ENCODE measurements at regions not wholly inside any gene's neighbourhood (a gene's known extent, or its start where the extent isn't known, plus 50 kb on each side); places are given as distances from the start of the nearest gene placed in this dataset.

DNA sequence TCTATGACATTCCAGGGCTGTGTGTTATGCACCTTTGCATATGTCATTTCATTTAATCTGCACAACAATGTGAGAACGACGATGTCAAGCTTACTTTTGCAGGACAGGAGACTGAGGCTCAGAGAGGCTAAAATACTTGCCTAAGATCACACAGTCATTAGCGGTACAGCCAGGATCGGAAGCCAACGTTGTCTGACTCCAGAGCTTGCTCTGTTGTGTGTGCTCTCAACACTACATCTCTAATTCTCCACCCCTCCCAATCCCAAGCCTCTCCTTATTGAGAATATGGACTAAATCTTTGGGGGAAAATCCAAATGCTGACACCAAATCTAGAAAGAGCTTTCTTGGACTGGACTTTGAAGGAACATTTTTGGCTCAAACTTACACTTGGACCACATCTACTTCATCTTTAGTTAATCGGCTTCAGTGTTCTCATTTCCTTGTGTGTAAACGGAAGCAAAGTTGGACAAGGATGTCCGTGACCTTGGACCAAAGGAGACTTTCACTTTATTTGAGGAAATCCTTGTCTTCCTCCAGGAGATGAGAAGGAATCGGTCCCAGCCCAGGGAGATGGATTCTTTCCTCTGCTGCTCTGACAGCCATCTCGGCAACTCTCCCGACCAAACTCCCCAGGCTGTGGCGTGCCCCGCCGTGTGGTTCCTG, 242.4 kb downstream of the LPIN1 start:
- TF ChIP-seq, protein P1, sequence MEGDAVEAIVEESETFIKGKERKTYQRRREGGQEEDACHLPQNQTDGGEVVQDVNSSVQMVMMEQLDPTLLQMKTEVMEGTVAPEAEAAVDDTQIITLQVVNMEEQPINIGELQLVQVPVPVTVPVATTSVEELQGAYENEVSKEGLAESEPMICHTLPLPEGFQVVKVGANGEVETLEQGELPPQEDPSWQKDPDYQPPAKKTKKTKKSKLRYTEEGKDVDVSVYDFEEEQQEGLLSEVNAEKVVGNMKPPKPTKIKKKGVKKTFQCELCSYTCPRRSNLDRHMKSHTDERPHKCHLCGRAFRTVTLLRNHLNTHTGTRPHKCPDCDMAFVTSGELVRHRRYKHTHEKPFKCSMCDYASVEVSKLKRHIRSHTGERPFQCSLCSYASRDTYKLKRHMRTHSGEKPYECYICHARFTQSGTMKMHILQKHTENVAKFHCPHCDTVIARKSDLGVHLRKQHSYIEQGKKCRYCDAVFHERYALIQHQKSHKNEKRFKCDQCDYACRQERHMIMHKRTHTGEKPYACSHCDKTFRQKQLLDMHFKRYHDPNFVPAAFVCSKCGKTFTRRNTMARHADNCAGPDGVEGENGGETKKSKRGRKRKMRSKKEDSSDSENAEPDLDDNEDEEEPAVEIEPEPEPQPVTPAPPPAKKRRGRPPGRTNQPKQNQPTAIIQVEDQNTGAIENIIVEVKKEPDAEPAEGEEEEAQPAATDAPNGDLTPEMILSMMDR (IDR thresholded peaks at IDR 0.05; ENCODE audit: low read depth, low read length): no peak
- TF ChIP-seq, protein P2, sequence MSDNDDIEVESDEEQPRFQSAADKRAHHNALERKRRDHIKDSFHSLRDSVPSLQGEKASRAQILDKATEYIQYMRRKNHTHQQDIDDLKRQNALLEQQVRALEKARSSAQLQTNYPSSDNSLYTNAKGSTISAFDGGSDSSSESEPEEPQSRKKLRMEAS (IDR thresholded peaks at IDR 0.05; ENCODE audit: low read depth, low read length): no peak
- TF ChIP-seq POLR2A (IDR thresholded peaks at IDR 0.05; ENCODE audit: extremely low read depth, insufficient read length): no peak
- no peak for TF ChIP-seq MYC (IDR thresholded peaks at IDR 0.05; ENCODE audit: low read depth, low read length)
- no peak overlapping the region for H3K4me3 ChIP-seq (ENCODE audit: low read depth, low read length)
- DNase-seq (ENCODE audit: low read depth): no peak

DNA sequence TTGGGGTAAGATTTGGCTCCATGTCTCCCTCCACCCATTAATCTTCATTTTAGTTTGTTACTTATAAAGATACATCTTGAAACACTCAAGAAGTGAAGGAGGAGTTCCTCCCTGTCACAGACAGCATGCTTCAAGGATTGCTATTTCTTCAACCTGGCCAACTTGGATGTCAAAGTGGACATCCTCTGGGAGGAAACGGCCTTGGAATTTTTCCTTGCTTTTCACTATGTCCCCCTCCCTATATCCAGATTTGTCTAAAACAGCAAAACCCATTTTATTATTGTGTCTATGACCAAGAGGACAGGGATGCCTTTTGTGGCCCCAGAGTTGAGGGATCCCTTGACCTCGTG, 242.9 kb downstream of the LPIN1 start:
- H3K4me3 ChIP-seq (ENCODE audit: low read depth, low read length): no peak overlapping the region
- no peak for TF ChIP-seq POLR2A (IDR thresholded peaks at IDR 0.05; ENCODE audit: extremely low read depth, insufficient read length)
- TF ChIP-seq, protein P2 (IDR thresholded peaks at IDR 0.05; ENCODE audit: low read depth, low read length): no peak
- TF ChIP-seq, protein P1 (IDR thresholded peaks at IDR 0.05; ENCODE audit: low read depth, low read length): no peak
- TF ChIP-seq MYC (IDR thresholded peaks at IDR 0.05; ENCODE audit: low read depth, low read length): no peak
- DNase-seq (ENCODE audit: low read depth): no peak

DNA sequence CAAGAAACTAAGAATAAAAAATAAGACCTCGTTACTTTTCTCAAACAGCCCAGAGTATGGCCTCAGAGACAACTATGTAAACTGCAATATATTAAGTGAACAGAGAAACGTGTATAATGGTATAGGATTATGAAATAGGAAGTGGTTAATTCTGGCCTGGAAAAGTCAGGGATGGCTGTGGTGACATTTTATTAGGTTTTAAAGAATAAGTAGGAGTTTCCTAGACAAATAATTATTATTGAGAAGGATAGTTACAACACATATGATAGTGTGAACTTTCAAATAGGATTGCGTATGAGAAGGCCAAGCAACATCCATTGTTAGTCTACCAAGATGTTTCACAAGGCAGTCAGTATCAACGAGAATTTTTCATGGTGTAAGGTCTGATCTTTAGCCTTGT, 244.1 kb downstream of the LPIN1 start:
- no peak for TF ChIP-seq MYC (IDR thresholded peaks at IDR 0.05; ENCODE audit: low read depth, low read length)
- TF ChIP-seq, protein P2 (IDR thresholded peaks at IDR 0.05; ENCODE audit: low read depth, low read length): no peak
- TF ChIP-seq, protein P1 (IDR thresholded peaks at IDR 0.05; ENCODE audit: low read depth, low read length): no peak
- no peak for TF ChIP-seq POLR2A (IDR thresholded peaks at IDR 0.05; ENCODE audit: extremely low read depth, insufficient read length)
- peak; percentile 66 for DNase-seq (ENCODE audit: low read depth)

DNA sequence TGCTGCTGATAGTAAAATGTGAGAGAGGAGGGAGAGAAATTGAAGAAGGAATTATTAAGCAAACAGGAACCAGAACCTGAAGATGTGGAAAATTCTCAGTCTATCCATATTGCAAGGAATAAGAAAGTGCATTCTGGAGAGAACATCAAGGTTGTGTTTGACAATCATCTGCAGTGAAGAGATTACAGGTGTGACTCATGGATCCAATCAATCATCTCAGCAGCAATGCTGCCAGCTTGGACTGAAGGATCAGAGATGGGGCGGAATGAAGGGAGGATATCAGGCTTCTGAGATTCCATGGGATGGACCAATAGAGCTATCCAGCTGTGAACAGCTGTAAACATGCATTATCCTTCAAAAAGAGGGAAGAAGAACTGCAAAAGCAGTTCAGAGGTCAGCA, 247.3 kb downstream of the LPIN1 start:
- TF ChIP-seq POLR2A (IDR thresholded peaks at IDR 0.05; ENCODE audit: extremely low read depth, insufficient read length) (no peak), MYC (IDR thresholded peaks at IDR 0.05; ENCODE audit: low read depth, low read length) (no peak)
- TF ChIP-seq, protein P1 (IDR thresholded peaks at IDR 0.05; ENCODE audit: low read depth, low read length): no peak
- TF ChIP-seq, protein P2 (IDR thresholded peaks at IDR 0.05; ENCODE audit: low read depth, low read length): no peak
- no peak for DNase-seq (ENCODE audit: low read depth)
- H3K4me3 ChIP-seq (ENCODE audit: low read depth, low read length): no peak overlapping the region

More for the DNA sequence above, 244.1 kb downstream of the LPIN1 start:
- H3K4me3 ChIP-seq (ENCODE audit: low read depth, low read length): no peak overlapping the region

DNA sequence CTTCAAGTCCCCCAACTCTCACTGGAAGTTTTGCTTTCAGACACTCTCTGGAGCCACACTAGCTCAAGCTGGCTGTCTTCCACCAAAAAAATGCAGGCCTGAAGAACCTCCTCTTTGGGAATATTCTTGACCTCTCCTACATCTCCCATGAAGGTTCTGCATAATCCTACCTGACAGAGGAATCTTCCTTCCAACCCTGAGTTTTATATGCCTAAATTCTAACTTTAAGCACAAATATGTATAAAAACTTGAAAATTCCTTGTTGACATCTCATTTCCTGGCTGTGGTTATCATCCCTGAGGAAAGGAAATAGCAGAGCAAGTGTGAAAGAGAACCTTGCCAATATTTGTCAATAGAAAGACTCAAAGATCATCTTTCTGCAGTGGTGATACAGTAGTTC, 249.0 kb downstream of the LPIN1 start:
- no peak for DNase-seq (ENCODE audit: low read depth)
- no peak overlapping the region for H3K4me3 ChIP-seq (ENCODE audit: low read depth, low read length)
- TF ChIP-seq POLR2A (IDR thresholded peaks at IDR 0.05; ENCODE audit: extremely low read depth, insufficient read length): no peak
- TF ChIP-seq, protein P2 (IDR thresholded peaks at IDR 0.05; ENCODE audit: low read depth, low read length): no peak
- TF ChIP-seq MYC (IDR thresholded peaks at IDR 0.05; ENCODE audit: low read depth, low read length): no peak
- TF ChIP-seq, protein P1 (IDR thresholded peaks at IDR 0.05; ENCODE audit: low read depth, low read length): no peak
